ENCODE measurements at regions not wholly inside any gene's neighbourhood (a gene's known extent, or its start where the extent isn't known, plus 50 kb on each side); places are given as distances from the start of the nearest gene placed in this dataset.
"Not testable (repeated sequence)": the region's sequence is repeated elsewhere in the genome, so short reads cannot be mapped to it uniquely, and the experiment has no call there.

- no peak for DNase-seq (ENCODE audit: low read depth, low spot score)
- no peak overlapping the region for H3K4me3 ChIP-seq (ENCODE audit: low read length)
Observed at GRCh38 chr12:75648856-75649255, 137.4 kb upstream of the KRR1 start.

DNA sequence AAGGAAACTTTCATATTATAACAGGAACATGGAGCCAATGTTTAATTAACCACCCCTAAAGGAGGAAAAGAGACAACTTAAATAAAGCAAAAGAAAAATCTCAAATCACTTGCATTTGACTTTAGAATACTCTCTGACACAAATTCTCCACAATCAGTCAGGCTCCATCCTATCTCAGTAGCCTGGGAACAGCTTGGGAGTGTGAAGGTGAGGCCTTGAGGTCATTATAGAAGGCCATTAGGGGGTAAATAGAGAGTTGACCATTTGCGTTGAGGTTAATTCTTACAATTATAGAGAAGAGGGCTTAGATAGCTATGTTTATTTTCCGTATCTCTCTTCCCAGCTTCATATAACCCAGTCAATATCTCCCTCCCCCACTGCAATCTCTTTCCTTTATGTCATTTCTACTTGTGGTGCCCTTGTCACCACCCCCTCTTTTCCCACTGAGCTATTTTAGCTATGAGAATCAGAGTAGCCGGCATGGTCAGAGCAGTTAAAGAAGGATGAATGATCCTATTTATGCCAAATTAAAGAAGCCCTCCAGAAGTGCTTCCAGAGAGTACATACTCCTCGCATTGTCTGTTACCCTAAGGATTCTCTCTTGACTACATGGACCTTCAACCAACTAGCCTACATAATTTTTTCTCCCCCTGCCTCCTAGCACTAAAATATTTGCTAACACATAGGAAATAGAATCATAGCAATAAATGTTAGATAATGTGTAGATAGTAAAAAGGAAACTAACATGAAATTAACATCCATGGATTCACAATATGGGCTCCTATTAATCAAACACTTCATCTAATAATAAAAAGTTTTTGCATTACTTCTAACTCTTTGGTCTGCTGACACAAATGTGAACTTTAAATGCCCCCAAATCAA is 135.2 kb upstream of the KRR1 start:
- no peak for DNase-seq (ENCODE audit: low read depth, low spot score)
- H3K4me3 ChIP-seq (ENCODE audit: low read length) = no peak overlapping the region

GRCh38 chr12:75644472-75645072 is 133.2 kb upstream of the KRR1 start:
- no peak for DNase-seq (ENCODE audit: low read depth, low spot score)
- no peak overlapping the region for H3K4me3 ChIP-seq (ENCODE audit: low read length)

DNA sequence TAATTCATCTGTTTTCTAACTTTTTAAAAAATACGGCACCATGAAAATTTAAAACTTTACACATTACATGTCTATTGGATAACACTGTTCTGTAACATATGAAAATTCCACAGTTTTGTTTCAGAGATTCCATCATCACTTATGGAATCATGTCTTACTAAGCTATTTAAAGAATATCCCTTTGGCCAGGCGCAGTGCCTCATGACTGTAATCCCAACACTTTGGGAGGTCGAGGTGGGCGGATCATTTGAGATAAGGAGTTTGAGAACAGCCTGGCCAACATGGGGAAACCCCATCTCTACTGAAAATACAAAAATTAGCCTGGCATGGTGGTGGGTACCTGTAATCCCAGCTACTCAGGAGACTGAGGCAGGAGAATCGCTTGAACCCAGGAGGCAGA is 131.7 kb upstream of the KRR1 start:
- not testable (repeated sequence) for DNase-seq (ENCODE audit: low read depth, low spot score)

DNA sequence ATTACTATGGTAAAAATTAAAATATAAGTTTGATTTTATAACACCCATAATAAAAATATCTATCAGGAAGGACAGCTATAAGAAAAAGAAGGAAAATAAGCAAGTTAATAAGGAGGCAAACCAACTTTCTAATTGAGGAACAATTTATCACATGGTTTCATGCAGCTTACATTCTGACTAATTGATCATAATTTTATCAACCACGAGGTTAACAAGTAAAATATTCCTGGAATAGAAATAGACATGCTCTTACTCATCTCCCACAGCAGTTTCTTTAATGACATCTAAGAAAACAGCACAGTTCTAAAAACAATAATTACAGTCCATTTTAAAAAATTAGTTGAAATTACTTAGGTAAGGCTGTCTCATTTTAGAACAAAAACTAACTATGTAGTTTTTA is 130.8 kb upstream of the KRR1 start:
- H3K4me3 ChIP-seq (ENCODE audit: low read length) = no peak overlapping the region
- DNase-seq (ENCODE audit: low read depth, low spot score) = no peak

More for the DNA sequence above, 131.7 kb upstream of the KRR1 start:
- not testable (repeated sequence) for H3K4me3 ChIP-seq (ENCODE audit: low read length)

GRCh38 chr12:75641031-75641780 is 129.8 kb upstream of the KRR1 start:
- DNase-seq (ENCODE audit: low read depth, low spot score) = peak; percentile 52
- no peak overlapping the region for H3K4me3 ChIP-seq (ENCODE audit: low read length)

DNA sequence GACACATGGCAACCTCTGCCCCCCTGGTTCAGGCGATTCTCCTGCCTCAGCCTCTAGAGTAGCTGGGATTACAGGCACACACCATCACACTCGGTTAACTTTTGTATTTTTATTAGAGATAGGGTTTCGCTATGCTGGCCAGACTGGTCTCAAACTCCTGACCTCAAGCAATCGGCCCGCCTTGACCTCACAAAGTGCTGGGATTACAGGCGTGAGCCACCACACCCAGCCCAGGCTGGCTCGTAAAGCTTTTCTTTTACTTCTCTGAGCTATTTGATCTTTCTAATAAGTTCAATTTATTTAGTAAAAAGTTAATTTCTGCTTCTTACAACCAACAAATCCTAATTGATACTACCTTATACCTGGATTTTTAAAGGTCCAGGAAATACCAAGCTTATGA is 127.4 kb upstream of the KRR1 start:
- H3K4me3 ChIP-seq (ENCODE audit: low read length) = no peak overlapping the region
- no peak for DNase-seq (ENCODE audit: low read depth, low spot score)

GRCh38 chr12:75636607-75637006 is 125.2 kb upstream of the KRR1 start:
- DNase-seq (ENCODE audit: low read depth, low spot score) = no peak
- no peak overlapping the region for H3K4me3 ChIP-seq (ENCODE audit: low read length)

- H3K4me3 ChIP-seq (ENCODE audit: low read length) = no peak overlapping the region
- no peak for DNase-seq (ENCODE audit: low read depth, low spot score)
Observed at GRCh38 chr12:75635606-75636444, 124.4 kb upstream of the KRR1 start.

DNA sequence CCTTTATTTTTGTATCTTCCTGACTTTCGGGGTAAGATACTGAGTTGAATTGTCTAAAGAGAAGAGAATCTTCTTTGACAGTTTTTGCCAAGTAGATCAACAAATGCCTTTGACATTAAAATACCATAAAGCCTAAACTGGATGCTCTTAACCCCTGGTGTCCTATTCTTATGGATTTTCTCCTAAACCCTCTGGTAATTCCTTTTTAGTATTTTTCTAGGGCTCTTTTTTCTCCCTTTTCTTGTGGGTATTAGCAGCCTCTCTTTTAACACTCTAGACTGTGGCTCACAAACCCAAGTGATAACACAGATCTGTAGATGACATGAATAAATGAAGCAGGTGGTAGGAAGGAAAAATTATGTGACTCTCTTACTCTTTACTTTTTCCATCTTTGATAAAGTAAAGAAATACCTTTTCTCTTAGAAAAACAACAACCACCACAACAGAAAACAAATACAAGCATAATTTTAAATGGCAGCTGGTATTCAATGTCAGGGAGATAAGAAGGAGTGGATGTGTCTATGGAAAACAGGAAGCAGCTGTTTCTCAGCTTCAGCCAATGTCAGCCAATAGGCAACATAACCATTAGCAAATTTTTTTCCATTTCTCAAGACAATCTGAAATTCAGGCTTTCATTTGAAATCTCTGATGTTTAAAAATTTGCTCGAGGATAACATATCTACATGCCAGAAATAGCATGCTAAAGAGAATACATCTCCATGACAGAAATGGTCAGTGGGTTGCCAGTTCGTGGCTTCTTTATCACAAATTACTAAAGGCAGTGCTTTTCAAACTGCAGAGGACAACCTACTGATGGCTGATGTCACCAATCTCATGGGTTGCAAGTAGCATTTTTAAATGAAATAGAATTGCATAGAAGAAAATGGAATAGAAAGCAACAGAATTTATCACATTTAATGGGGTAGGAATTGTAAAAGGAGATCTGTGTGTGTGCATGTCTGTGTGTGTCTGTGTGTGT is 123.1 kb upstream of the KRR1 start:
- no peak overlapping the region for H3K4me3 ChIP-seq (ENCODE audit: low read length)
- DNase-seq (ENCODE audit: low read depth, low spot score) = no peak

- no peak for DNase-seq (ENCODE audit: low read depth, low spot score)
- H3K4me3 ChIP-seq (ENCODE audit: low read length) = no peak overlapping the region
Observed at GRCh38 chr12:75633789-75634188, 122.4 kb upstream of the KRR1 start.

GRCh38 chr12:75632442-75632841 is 121.0 kb upstream of the KRR1 start:
- no peak overlapping the region for H3K4me3 ChIP-seq (ENCODE audit: low read length)
- no peak for DNase-seq (ENCODE audit: low read depth, low spot score)

DNA sequence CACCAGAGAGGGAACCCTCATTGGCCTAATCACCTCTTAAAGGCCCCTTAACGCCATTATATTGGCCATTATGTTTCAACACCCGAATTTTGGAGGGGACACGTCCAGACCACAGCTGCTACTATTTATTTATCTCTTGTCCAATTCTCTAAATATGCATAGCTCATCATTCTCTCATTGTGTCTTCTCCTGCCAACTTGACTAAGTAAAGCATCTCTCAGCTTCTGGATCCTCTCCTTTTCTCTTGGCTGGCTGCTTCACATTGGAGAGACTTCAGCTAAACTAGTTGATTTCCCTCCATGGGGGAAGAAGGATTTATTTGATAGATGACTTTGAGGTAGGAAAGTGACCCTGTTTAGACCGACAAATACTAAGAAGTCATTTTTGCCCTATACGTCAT is 120.4 kb upstream of the KRR1 start:
- no peak overlapping the region for H3K4me3 ChIP-seq (ENCODE audit: low read length)
- DNase-seq (ENCODE audit: low read depth, low spot score) = no peak

GRCh38 chr12:75630091-75630490 is 118.7 kb upstream of the KRR1 start:
- no peak for DNase-seq (ENCODE audit: low read depth, low spot score)
- no peak overlapping the region for H3K4me3 ChIP-seq (ENCODE audit: low read length)

- no peak overlapping the region for H3K4me3 ChIP-seq (ENCODE audit: low read length)
- DNase-seq (ENCODE audit: low read depth, low spot score) = no peak
Observed at GRCh38 chr12:75628916-75629315, 117.5 kb upstream of the KRR1 start.

- no peak overlapping the region for H3K4me3 ChIP-seq (ENCODE audit: low read length)
Observed at GRCh38 chr12:75628511-75628910, 117.1 kb upstream of the KRR1 start.

DNA sequence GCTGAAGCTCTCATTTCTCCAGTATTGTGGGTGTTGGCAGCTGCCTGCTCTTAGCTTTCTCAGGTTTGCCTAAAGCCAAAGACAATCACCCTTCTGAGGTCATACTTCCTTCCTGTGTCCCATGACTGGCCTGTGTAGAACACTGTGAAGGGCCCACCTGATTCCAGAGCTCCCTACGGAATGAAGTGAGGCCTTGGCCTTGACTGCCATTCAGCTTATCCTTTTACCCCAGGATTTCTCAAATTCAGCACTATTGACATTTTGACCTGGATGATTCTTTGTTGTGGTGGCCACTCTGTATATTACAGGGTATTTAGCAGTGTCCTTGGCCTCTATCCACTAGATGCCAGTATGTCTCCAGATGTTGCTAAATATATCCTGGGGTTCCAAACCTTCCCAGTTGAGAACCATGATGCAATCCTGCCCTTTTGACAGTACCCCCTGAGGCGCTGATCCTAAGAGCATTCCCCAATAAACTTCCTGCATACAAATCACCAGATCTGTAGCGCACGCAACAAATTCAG is 112.3 kb upstream of the KRR1 start:
- no peak for DNase-seq (ENCODE audit: low read depth, low spot score)
- no peak overlapping the region for H3K4me3 ChIP-seq (ENCODE audit: low read length)

More at GRCh38 chr12:75628511-75628910, 117.1 kb upstream of the KRR1 start:
- no peak for DNase-seq (ENCODE audit: low read depth, low spot score)

DNA sequence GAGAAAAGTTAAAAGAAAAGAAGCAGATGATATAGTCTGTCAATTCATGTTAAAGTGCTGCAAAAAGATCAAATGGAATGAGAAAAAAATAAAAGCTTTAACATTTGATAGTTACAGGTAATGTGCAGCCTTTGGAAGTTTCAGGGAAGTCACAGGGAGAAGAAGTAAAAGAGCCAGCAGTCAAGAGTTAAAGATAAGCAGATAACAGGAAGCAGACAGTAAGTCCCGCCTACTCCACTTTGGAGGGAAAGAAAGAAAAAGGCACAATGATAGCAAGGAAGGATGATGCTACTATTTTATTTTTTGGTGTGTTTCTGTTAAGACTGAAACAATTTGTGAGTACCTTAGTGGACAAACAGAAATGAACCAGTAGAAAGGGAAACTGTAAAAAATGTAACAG is 111.1 kb upstream of the KRR1 start:
- no peak for DNase-seq (ENCODE audit: low read depth, low spot score)

More for the DNA sequence above, 111.1 kb upstream of the KRR1 start:
- no peak overlapping the region for H3K4me3 ChIP-seq (ENCODE audit: low read length)
